Endodermal cell (in vitro differentiated cells): ENCODE measurements at regions not wholly inside any gene's neighbourhood (a gene's known extent, or its start where the extent isn't known, plus 50 kb on each side); places are given as distances from the start of the nearest gene placed in this dataset.

Experiments
- DNase-seq: peaks from one replicate; pipeline ENCODE4 v3.0.0-alpha.2; 2017
- H3K27ac ChIP-seq: 2 replicates; pipeline ENCODE4 v1.5.1; 2013; ENCODE audit warnings: mild to moderate bottlenecking, low read depth, low read length, moderate library complexity
- H3K27me3 ChIP-seq: 2 replicates; pipeline ENCODE4 v1.6.1; 2013; ENCODE audit warnings: mild to moderate bottlenecking, low read length, moderate library complexity; ENCODE audit not compliant: insufficient read depth, control insufficient read depth, poor library complexity, severe bottlenecking
- H3K36me3 ChIP-seq: 2 replicates; pipeline ENCODE4 v1.7.0; 2013; ENCODE audit warnings: mild to moderate bottlenecking, low read length, moderate library complexity; ENCODE audit not compliant: control insufficient read depth, insufficient read depth
- H3K4me1 ChIP-seq: one replicate; pipeline ENCODE4 v1.7.0; 2013; ENCODE audit warnings: low read length; ENCODE audit not compliant: control insufficient read depth, insufficient read depth
- H3K4me3 ChIP-seq: 2 replicates; pipeline ENCODE4 v1.5.1; 2013; ENCODE audit warnings: mild to moderate bottlenecking, low read length, moderate library complexity
- H3K9ac ChIP-seq: 2 replicates; pipeline ENCODE4 v1.6.1; 2013; ENCODE audit warnings: mild to moderate bottlenecking, low read length, moderate library complexity; ENCODE audit not compliant: poor library complexity, severe bottlenecking; ENCODE audit errors: extremely low read depth
- H3K9me3 ChIP-seq: 2 replicates; pipeline ENCODE4 v1.6.1; 2013; ENCODE audit warnings: mild to moderate bottlenecking, low read length, moderate library complexity; ENCODE audit not compliant: control insufficient read depth
- H3K27ac Mint-ChIP-seq: 2 replicates; pipeline ENCODE4 v1.8.0; 2020; ENCODE audit warnings: mixed read lengths
- H3K27me3 Mint-ChIP-seq: 2 replicates; pipeline ENCODE4 v1.8.0; 2021; ENCODE audit warnings: mild to moderate bottlenecking, mixed read lengths; ENCODE audit not compliant: insufficient read depth
- H3K36me3 Mint-ChIP-seq: 2 replicates; pipeline ENCODE4 v1.8.0; 2020; ENCODE audit warnings: low read depth, mixed read lengths
- H3K4me1 Mint-ChIP-seq: 2 replicates; pipeline ENCODE4 v1.8.0; 2020; ENCODE audit warnings: mixed read lengths
- H3K4me3 Mint-ChIP-seq: 2 replicates; pipeline ENCODE4 v1.8.0; 2020; ENCODE audit warnings: mild to moderate bottlenecking, moderate library complexity, mixed read lengths
- H3K9me3 Mint-ChIP-seq: 2 replicates; pipeline ENCODE4 v1.8.0; 2020; ENCODE audit warnings: mild to moderate bottlenecking, mixed read lengths
- WGBS, 2 experiments: methylation state at CpG; one replicate each; pipeline versions ENCODE4 v1.1.5 to v1.1.7; 2013; ENCODE audit warnings: missing lambda C conversion rate in 2 of 2, mixed read lengths in 1 of 2; ENCODE audit not compliant: insufficient coverage in 1 of 2, insufficient read length in 1 of 2; 5-methylcytosine and 5-hydroxymethylcytosine counted together
- TF ChIP-seq, protein P1 (sequence below): fragments of 200-600 bp; sonication (generic); conservative IDR thresholded peaks from 2 replicates; pipeline ENCODE4 v1.5.0; 2021; ENCODE audit warnings: antibody characterized with exemption, mild to moderate bottlenecking

DNA sequence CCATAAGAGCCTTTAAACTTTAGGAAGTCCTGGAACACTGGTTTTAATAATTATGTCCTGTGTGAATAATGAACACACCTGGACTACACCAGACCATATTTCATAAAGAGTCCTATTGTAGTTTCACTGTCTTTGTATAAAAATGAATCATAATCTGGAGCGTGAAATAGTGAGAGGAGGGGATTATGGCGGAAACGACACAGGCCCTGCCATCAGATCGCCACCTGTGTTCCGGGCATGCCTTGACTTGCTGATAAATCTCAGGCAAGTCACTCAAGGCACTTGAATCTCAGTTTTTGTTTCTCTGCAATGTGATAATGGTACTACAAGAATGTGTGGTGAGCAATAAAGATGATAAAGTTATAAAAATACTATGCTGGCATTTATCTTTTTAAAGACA, 995.5 kb downstream of the MCTP2 start:
- 96 to 98% methylated on average over 5 of the region's 5 CpGs for WGBS, 2 experiments
- no peak overlapping the region for H3K4me3 Mint-ChIP-seq

GRCh38 chr15:95227235-95227634, 995.9 kb downstream of the MCTP2 start:
- Mint-ChIP-seq H3K36me3 (no peaks in the 10 kb centered on the region), H3K9me3 (no peaks in the 10 kb centered on the region), H3K4me1 (no peaks in the 10 kb centered on the region), H3K27me3 (no peaks in the 10 kb centered on the region), H3K27ac (no peak overlapping the region), H3K4me3 (no peak overlapping the region)
- no peak overlapping the region for H3K27ac ChIP-seq
- no peaks in the 10 kb centered on the region for H3K27me3 ChIP-seq
- no peaks in the 10 kb centered on the region for H3K36me3 ChIP-seq
- no peak for DNase-seq
- TF ChIP-seq, protein P1, sequence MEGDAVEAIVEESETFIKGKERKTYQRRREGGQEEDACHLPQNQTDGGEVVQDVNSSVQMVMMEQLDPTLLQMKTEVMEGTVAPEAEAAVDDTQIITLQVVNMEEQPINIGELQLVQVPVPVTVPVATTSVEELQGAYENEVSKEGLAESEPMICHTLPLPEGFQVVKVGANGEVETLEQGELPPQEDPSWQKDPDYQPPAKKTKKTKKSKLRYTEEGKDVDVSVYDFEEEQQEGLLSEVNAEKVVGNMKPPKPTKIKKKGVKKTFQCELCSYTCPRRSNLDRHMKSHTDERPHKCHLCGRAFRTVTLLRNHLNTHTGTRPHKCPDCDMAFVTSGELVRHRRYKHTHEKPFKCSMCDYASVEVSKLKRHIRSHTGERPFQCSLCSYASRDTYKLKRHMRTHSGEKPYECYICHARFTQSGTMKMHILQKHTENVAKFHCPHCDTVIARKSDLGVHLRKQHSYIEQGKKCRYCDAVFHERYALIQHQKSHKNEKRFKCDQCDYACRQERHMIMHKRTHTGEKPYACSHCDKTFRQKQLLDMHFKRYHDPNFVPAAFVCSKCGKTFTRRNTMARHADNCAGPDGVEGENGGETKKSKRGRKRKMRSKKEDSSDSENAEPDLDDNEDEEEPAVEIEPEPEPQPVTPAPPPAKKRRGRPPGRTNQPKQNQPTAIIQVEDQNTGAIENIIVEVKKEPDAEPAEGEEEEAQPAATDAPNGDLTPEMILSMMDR = no peak
- H3K4me3 ChIP-seq = no peak overlapping the region
- H3K4me1 ChIP-seq = no peaks in the 10 kb centered on the region
- WGBS, 2 experiments = 93 to 100% methylated on average over 2 to 3 of the region's 3 CpGs
- no peaks in the 10 kb centered on the region for H3K9me3 ChIP-seq
- H3K9ac ChIP-seq = no peak overlapping the region

More for the DNA sequence above, 995.5 kb downstream of the MCTP2 start:
- no peak overlapping the region for H3K27ac Mint-ChIP-seq
- no peaks in the 10 kb centered on the region for H3K4me1 ChIP-seq
- no peak overlapping the region for H3K9ac ChIP-seq
- DNase-seq = no peak
- no peaks in the 10 kb centered on the region for H3K36me3 ChIP-seq
- no peak overlapping the region for H3K27ac ChIP-seq
- H3K9me3 ChIP-seq = no peaks in the 10 kb centered on the region
- TF ChIP-seq, protein P1 = no peak
- H3K36me3 Mint-ChIP-seq = no peaks in the 10 kb centered on the region
- no peaks in the 10 kb centered on the region for H3K27me3 Mint-ChIP-seq
- H3K4me1 Mint-ChIP-seq = no peaks in the 10 kb centered on the region
- no peaks in the 10 kb centered on the region for H3K9me3 Mint-ChIP-seq
- H3K27me3 ChIP-seq = no peaks in the 10 kb centered on the region
- H3K4me3 ChIP-seq = no peak overlapping the region

DNA sequence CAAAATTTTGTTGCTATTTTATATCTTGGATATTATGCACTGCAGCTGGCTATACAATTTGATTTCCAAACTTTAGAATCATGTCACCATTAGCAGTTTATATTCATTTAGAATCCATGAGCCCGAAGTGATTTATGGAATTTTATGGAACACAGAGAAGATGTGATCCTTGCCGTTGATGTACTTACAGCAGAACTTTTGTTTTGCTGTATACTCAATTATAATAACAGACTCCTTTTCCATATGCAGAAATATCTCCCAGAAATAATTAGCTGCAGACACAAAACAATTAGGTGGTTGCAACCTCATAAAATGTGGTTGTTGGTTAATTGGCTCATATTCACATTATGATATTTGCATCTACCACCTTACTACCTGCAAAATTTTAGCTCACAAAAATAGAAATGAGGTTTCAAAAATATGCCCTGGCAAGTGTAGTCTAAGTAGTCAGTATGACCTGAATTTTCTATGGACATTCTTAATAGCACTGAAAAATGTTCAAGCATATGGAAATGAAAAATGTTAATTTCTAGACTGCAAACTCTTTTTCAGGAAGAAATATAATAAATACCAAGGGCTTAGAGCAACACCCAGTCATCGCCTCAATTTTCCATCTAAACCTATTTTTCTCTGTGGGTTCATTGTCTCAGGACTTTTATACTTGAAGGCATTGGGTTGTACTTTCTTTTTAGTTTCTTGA, 997.6 kb downstream of the MCTP2 start:
- DNase-seq = no peak
- no peak overlapping the region for H3K9ac ChIP-seq
- 87% methylated on average over 3 of the region's 3 CpGs; no CpG with 5 or more reads in 1 of the 2 experiments for WGBS, 2 experiments
- no peak overlapping the region for H3K4me3 Mint-ChIP-seq
- H3K27me3 Mint-ChIP-seq = no peaks in the 10 kb centered on the region
- H3K4me3 ChIP-seq = no peak overlapping the region
- no peak overlapping the region for H3K27ac ChIP-seq
- no peaks in the 10 kb centered on the region for H3K36me3 ChIP-seq
- TF ChIP-seq, protein P1 = no peak
- H3K27me3 ChIP-seq = no peaks in the 10 kb centered on the region
- peaks cover 6% of the 10 kb centered on the region for H3K9me3 Mint-ChIP-seq
- no peaks in the 10 kb centered on the region for H3K9me3 ChIP-seq
- H3K36me3 Mint-ChIP-seq = no peaks in the 10 kb centered on the region
- H3K27ac Mint-ChIP-seq = no peak overlapping the region
- H3K4me1 ChIP-seq = no peaks in the 10 kb centered on the region
- no peaks in the 10 kb centered on the region for H3K4me1 Mint-ChIP-seq
